H1 (cell line): ENCODE measurements at regions not wholly inside any gene's neighbourhood (a gene's known extent, or its start where the extent isn't known, plus 50 kb on each side); places are given as distances from the start of the nearest gene placed in this dataset.

Experiments
- CTCF ChIA-PET: fragments of 300-600 bp; sonication (Branson Sonifier 250); formaldehyde crosslinking; loops from one replicate; lab custom pipeline; 2021; ENCODE audit not compliant: partially characterized antibody; lab: Charles Lee
- POLR2A ChIA-PET: fragments of 300-600 bp; sonication (Branson Sonifier 250); formaldehyde crosslinking; loops from one replicate; lab custom pipeline; 2021; ENCODE audit warnings: inconsistent platforms; ENCODE audit not compliant: partially characterized antibody; lab: Charles Lee
- DNase-seq, 2 experiments: peaks; one replicate each; pipeline versions ENCODE4 v3.0.0 to v3.0.0-alpha.2; 2010 to 2022; ENCODE audit warnings: low spot score in 2 of 2, low read depth in 1 of 2, mixed read lengths in 1 of 2
- FAIRE-seq: peaks from 2 replicates; lab custom pipeline; 2011; peaks lifted over from hg19 to GRCh38; lab: Jason Lieb, UNC
- H2AFZ ChIP-seq: 2 replicates; pipeline ENCODE4 v1.8.1; 2012; ENCODE audit warnings: low read length, inconsistent platforms
- H2AK5ac ChIP-seq: 2 replicates; pipeline ENCODE4 v1.6.1; 2013; ENCODE audit warnings: low read depth, low read length
- H2BK120ac ChIP-seq: replicated peaks from 2 replicates; pipeline ENCODE3; 2013; ENCODE audit warnings: low read depth, low read length, inconsistent platforms
- H2BK12ac ChIP-seq: 2 replicates; pipeline ENCODE4 v1.6.1; 2013; ENCODE audit warnings: low read depth, low read length
- H2BK15ac ChIP-seq: 2 replicates; pipeline ENCODE4 v1.6.1; 2013; ENCODE audit warnings: low read length
- H2BK20ac ChIP-seq: 2 replicates; pipeline ENCODE4 v1.6.1; 2013; ENCODE audit warnings: low read length
- H2BK5ac ChIP-seq: 2 replicates; pipeline ENCODE4 v1.6.1; 2013; ENCODE audit warnings: low read depth, low read length
- H3K14ac ChIP-seq: 2 replicates; pipeline ENCODE4 v1.6.1; 2013; ENCODE audit warnings: inconsistent platforms; ENCODE audit not compliant: insufficient read length
- H3K18ac ChIP-seq: 2 replicates; pipeline ENCODE4 v1.6.1; 2013; ENCODE audit warnings: low read length; ENCODE audit errors: extremely low read depth
- H3K23ac ChIP-seq: 2 replicates; pipeline ENCODE4 v1.6.1; 2013; ENCODE audit warnings: inconsistent platforms; ENCODE audit not compliant: insufficient read length
- H3K23me2 ChIP-seq: 2 replicates; pipeline ENCODE4 v1.6.1; 2013; ENCODE audit warnings: low read depth, low read length
- H3K27ac ChIP-seq: 2 replicates; pipeline ENCODE4 v1.6.1; 2011; ENCODE audit warnings: low read depth, low read length, inconsistent platforms
- H3K27me3 ChIP-seq, 4 experiments: replicated peaks in 1 of 4; 1 replicate in 1 of 4; 2 replicates in 3 of 4; pipeline versions ENCODE4 v1.6.1 to v1.8.1; 2011 to 2013; ENCODE audit warnings: low read length in 3 of 4, mild to moderate bottlenecking in 3 of 4, inconsistent platforms in 2 of 4, mixed read lengths in 2 of 4, moderate library complexity in 1 of 4; ENCODE audit not compliant: control insufficient read depth in 3 of 4, insufficient read depth in 3 of 4; ENCODE audit errors: extremely low read depth in 1 of 4
- H3K36me3 ChIP-seq, 4 experiments: 2 replicates each; pipeline versions ENCODE4 v1.6.1 to v1.8.1; 2011 to 2013; ENCODE audit warnings: mild to moderate bottlenecking in 4 of 4, low read length in 3 of 4, moderate library complexity in 2 of 4, control low read depth in 1 of 4, inconsistent platforms in 1 of 4; ENCODE audit not compliant: insufficient read depth in 4 of 4, control insufficient read depth in 2 of 4
- H3K4ac ChIP-seq: replicated peaks from 2 replicates; pipeline ENCODE3; 2013; ENCODE audit warnings: low read length, low read depth, mixed read lengths, inconsistent platforms; ENCODE audit not compliant: insufficient read length
- H3K4me1 ChIP-seq, 4 experiments: replicated peaks in 1 of 4; 1 replicate in 1 of 4; 2 replicates in 3 of 4; pipeline versions ENCODE4 v1.6.1 to v1.8.1; 2011 to 2013; ENCODE audit warnings: low read length in 3 of 4, inconsistent platforms in 2 of 4, mixed read lengths in 1 of 4; ENCODE audit not compliant: insufficient read depth in 4 of 4, control insufficient read depth in 3 of 4
- H3K4me2 ChIP-seq, 2 experiments: 2 replicates each; pipeline versions ENCODE4 v1.6.1 to v1.8.1; 2011 to 2013; ENCODE audit warnings: low read depth in 2 of 2, low read length in 2 of 2, control low read depth in 1 of 2, inconsistent platforms in 1 of 2, mild to moderate bottlenecking in 1 of 2; ENCODE audit not compliant: insufficient read depth in 1 of 2
- H3K4me3 ChIP-seq, 4 experiments: fragments of 200-600, 300-600 bp in 1 of 4; sonication (generic), shearing (Covaris generic), sonication (Bioruptor Twin) in 1 of 4; 2 replicates each; pipeline versions ENCODE4 v1.5.1 to v1.8.1; 2011 to 2016; ENCODE audit warnings: low read length in 4 of 4, low read depth in 3 of 4, control low read depth in 2 of 4, inconsistent platforms in 2 of 4, mild to moderate bottlenecking in 2 of 4, mixed read lengths in 1 of 4, moderate library complexity in 1 of 4; ENCODE audit not compliant: insufficient read depth in 2 of 4; ENCODE audit errors: extremely low read depth in 1 of 4
- H3K56ac ChIP-seq: replicated peaks from 2 replicates; pipeline ENCODE3; 2013; ENCODE audit warnings: low read depth, mild to moderate bottlenecking, mixed read lengths, low read length, inconsistent platforms; ENCODE audit not compliant: insufficient read length
- H3K79me1 ChIP-seq: 2 replicates; pipeline ENCODE4 v1.6.1; 2013; ENCODE audit warnings: low read depth, low read length, control low read depth
- H3K79me2 ChIP-seq, 2 experiments: 2 replicates each; pipeline versions ENCODE4 v1.6.1 to v1.8.1; 2012 to 2013; ENCODE audit warnings: low read length in 2 of 2, mild to moderate bottlenecking in 2 of 2, inconsistent platforms in 1 of 2; ENCODE audit not compliant: insufficient read depth in 2 of 2, control insufficient read depth in 1 of 2
- H3K9ac ChIP-seq, 4 experiments: replicated peaks in 1 of 4; 1 replicate in 1 of 4; 2 replicates in 3 of 4; pipeline versions ENCODE4 v1.6.1 to v1.8.1; 2011 to 2013; ENCODE audit warnings: low read depth in 3 of 4, low read length in 3 of 4, control low read depth in 2 of 4, mild to moderate bottlenecking in 2 of 4, moderate library complexity in 2 of 4, inconsistent platforms in 1 of 4; ENCODE audit errors: extremely low read depth in 1 of 4
- H3K9me3 ChIP-seq, 2 experiments: 2 replicates each; pipeline versions ENCODE4 v1.6.1 to v1.8.1; 2012 to 2013; ENCODE audit warnings: mild to moderate bottlenecking in 2 of 2, moderate library complexity in 2 of 2, control low read depth in 1 of 2, inconsistent platforms in 1 of 2, low read depth in 1 of 2, low read length in 1 of 2, mixed read lengths in 1 of 2; ENCODE audit not compliant: insufficient read depth in 2 of 2
- H4K20me1 ChIP-seq, 2 experiments: replicated peaks in 1 of 2; 2 replicates each; pipeline versions ENCODE3 to v1.8.1; 2011 to 2013; ENCODE audit warnings: inconsistent platforms in 2 of 2, low read length in 2 of 2, mild to moderate bottlenecking in 1 of 2; ENCODE audit not compliant: insufficient read depth in 2 of 2, control insufficient read depth in 1 of 2
- H4K5ac ChIP-seq: 2 replicates; pipeline ENCODE4 v1.6.1; 2013; ENCODE audit warnings: low read length, low read depth, mixed read lengths, inconsistent platforms; ENCODE audit not compliant: insufficient read length
- H4K8ac ChIP-seq: 2 replicates; pipeline ENCODE4 v1.8.0; 2013; ENCODE audit warnings: mild to moderate bottlenecking, moderate library complexity, low read length, inconsistent platforms; ENCODE audit not compliant: insufficient read depth; ENCODE audit errors: extremely low read depth
- H4K91ac ChIP-seq: replicated peaks from 2 replicates; pipeline ENCODE3; 2013; ENCODE audit warnings: low read length, mixed read lengths, inconsistent platforms; ENCODE audit not compliant: insufficient read length
- ASH2L ChIP-seq: fragments of 200-600, 300-600 bp; sonication (generic); IDR thresholded peaks from one replicate; pipeline ENCODE4 v1.7.1; 2017; ENCODE audit warnings: low read length
- BCL11A ChIP-seq, 2 experiments: IDR thresholded peaks; one replicate each; pipeline ENCODE4 v1.6.1; 2011; ENCODE audit warnings: low read depth in 2 of 2, low read length in 2 of 2, mild to moderate bottlenecking in 2 of 2
- WGBS, 2 experiments: shearing (Covaris generic) in 1 of 2; methylation state at CpG; one replicate each; pipeline versions ENCODE4 v1.1.6 to v1.1.7; 2013 to 2015; ENCODE audit warnings: low lambda C conversion rate in 2 of 2, mixed read lengths in 2 of 2, inconsistent platforms in 1 of 2, low coverage in 1 of 2, missing lambda C conversion rate in 1 of 2; ENCODE audit not compliant: insufficient replicate concordance in 2 of 2, insufficient coverage in 1 of 2, insufficient read length in 1 of 2; ENCODE audit errors: extremely low coverage in 1 of 2, missing lambda C conversion rate in 1 of 2; 5-methylcytosine and 5-hydroxymethylcytosine counted together

- H3K23me2 ChIP-seq, result no peaks in the 10 kb centered on the region
- no peaks in the 10 kb centered on the region for H3K79me2 ChIP-seq
- H3K18ac ChIP-seq, result no peak overlapping the region
- no peak overlapping the region for H4K8ac ChIP-seq
- peaks cover 40 to 51% of the 10 kb centered on the region in 2 experiments for H3K9me3 ChIP-seq
- no peak overlapping the region for H3K4me3 ChIP-seq
- H3K4me1 ChIP-seq, result no peaks in the 10 kb centered on the region
- no peak overlapping the region for H3K23ac ChIP-seq
- no peak overlapping the region for H3K56ac ChIP-seq
- H3K27ac ChIP-seq, result no peak overlapping the region
- WGBS, 2 experiments, result 47% methylated on average over 4 of the region's 4 CpGs; no CpG with 5 or more reads in 1 of the 2 experiments
- no peak overlapping the region for H2BK15ac ChIP-seq
- no peak overlapping the region for H2BK12ac ChIP-seq
- H2BK120ac ChIP-seq, result no peak overlapping the region
- no peaks in the 10 kb centered on the region for H3K27me3 ChIP-seq
- no peak overlapping the region for H2BK20ac ChIP-seq
- H3K14ac ChIP-seq, result no peak overlapping the region
- no peak overlapping the region for H4K5ac ChIP-seq
- H2BK5ac ChIP-seq, result no peak overlapping the region
- no peaks in the 10 kb centered on the region for H3K36me3 ChIP-seq
- H2AFZ ChIP-seq, result no peak overlapping the region
- H3K4me2 ChIP-seq, result no peak overlapping the region
- no peaks in the 10 kb centered on the region for H3K79me1 ChIP-seq
- CTCF ChIA-PET, result interaction anchor here (1.1 kb wide), 1 partner anchor 173 kb away, joined by 3 read pairs; no protein-coding TSS in a partner anchor
- H3K9ac ChIP-seq, result no peak overlapping the region
- no peak for DNase-seq
- H4K20me1 ChIP-seq, result no peaks in the 10 kb centered on the region
- POLR2A ChIA-PET, result no interaction called here
- H3K4ac ChIP-seq, result no peak overlapping the region
- no peak overlapping the region for H2AK5ac ChIP-seq
- no peak overlapping the region for H4K91ac ChIP-seq
- no peak for FAIRE-seq
- no peak for TF ChIP-seq ASH2L
- TF ChIP-seq BCL11A (IDR thresholded peaks at IDR 0.05; ENCODE audit: low read depth in 2 of 2, low read length in 2 of 2), result no peak
Measured at GRCh38 chr4:18180122-18180521, 158.6 kb upstream of the LCORL start.
